Panc1 (cell line): ENCODE measurements at regions not wholly inside any gene's neighbourhood (a gene's known extent, or its start where the extent isn't known, plus 50 kb on each side); places are given as distances from the start of the nearest gene placed in this dataset.

ENCODE experiments used
- ATAC-seq: fragments of 200-7000 bp; cut with Tn5 transposase; 2 replicates; pipeline ENCODE4 v1.9.1; 2020; ENCODE audit warnings: mild to moderate bottlenecking, moderate library complexity
- BruUV-seq: library from RNA; stranded (reverse); fragments of 400-500 nt; replicated peaks from 2 replicates; lab custom pipeline; 2021; lab: Mats Ljungman, UMichigan
- CTCF ChIA-PET: fragments of 300-600 bp; sonication (Branson Sonifier 250); formaldehyde crosslinking; loops from one replicate; lab custom pipeline; 2022; ENCODE audit warnings: antibody characterized with exemption; lab: Charles Lee
- POLR2A ChIA-PET: fragments of 300-600 bp; sonication (Branson Sonifier 250); formaldehyde crosslinking; loops from one replicate; lab custom pipeline; 2022; ENCODE audit warnings: antibody characterized with exemption; lab: Charles Lee
- DNase-seq: peaks from one replicate; pipeline ENCODE4 v3.0.0-alpha.2; 2010; ENCODE audit warnings: low read depth, low spot score
- H3K27ac ChIP-seq: 2 replicates; pipeline ENCODE4 v1.5.1; 2011; ENCODE audit warnings: mild to moderate bottlenecking, low read length, inconsistent platforms
- H3K27me3 ChIP-seq: fragments of 200-500 bp; sonication (Bioruptor generic); 2 replicates; pipeline ENCODE4 v1.6.0; 2014; ENCODE audit warnings: low read length, inconsistent platforms; ENCODE audit not compliant: control insufficient read depth, insufficient read depth
- H3K36me3 ChIP-seq: fragments of 200-500 bp; sonication (Bioruptor generic); 2 replicates; pipeline ENCODE4 v1.5.1; 2014; ENCODE audit warnings: inconsistent platforms, mild to moderate bottlenecking, low read length, moderate library complexity; ENCODE audit not compliant: control insufficient read depth, insufficient read depth
- H3K4me1 ChIP-seq: 2 replicates; pipeline ENCODE4 v1.5.1; 2011; ENCODE audit warnings: inconsistent platforms, mild to moderate bottlenecking, low read length, moderate library complexity; ENCODE audit not compliant: control insufficient read depth, insufficient read depth
- H3K4me3 ChIP-seq, 2 experiments: 2 replicates each; pipeline ENCODE4 v1.5.1; 2011 to 2012; ENCODE audit warnings: low read depth in 2 of 2, low read length in 2 of 2, mild to moderate bottlenecking in 2 of 2, inconsistent platforms in 1 of 2, moderate library complexity in 1 of 2
- H3K9me3 ChIP-seq: fragments of 200-500 bp; sonication (Bioruptor generic); 2 replicates; pipeline ENCODE4 v1.5.1; 2014; ENCODE audit warnings: low read depth, mild to moderate bottlenecking, inconsistent platforms, low read length, moderate library complexity; ENCODE audit not compliant: control insufficient read depth, insufficient read depth
- CTCF ChIP-seq: fragments of 450-650 bp; IDR thresholded peaks from 2 replicates; pipeline ENCODE4 v1.5.1; 2017; ENCODE audit warnings: mild to moderate bottlenecking
- POLR2AphosphoS5 ChIP-seq: IDR thresholded peaks from 2 replicates; pipeline ENCODE4 v1.6.1; 2012; ENCODE audit warnings: mild to moderate bottlenecking, low read depth, low read length, moderate library complexity
- REST ChIP-seq, 2 experiments: IDR thresholded peaks; 2 replicates each; pipeline ENCODE4 v1.6.1; 2011 to 2012; ENCODE audit warnings: low read depth in 2 of 2, control low read depth in 1 of 2, low read length in 1 of 2, mild to moderate bottlenecking in 1 of 2, moderate library complexity in 1 of 2; ENCODE audit not compliant: insufficient read depth in 1 of 2
- SIN3A ChIP-seq: IDR thresholded peaks from 2 replicates; pipeline ENCODE4 v1.6.1; 2012; ENCODE audit warnings: low read depth, mild to moderate bottlenecking, low read length, moderate library complexity, borderline replicate concordance; ENCODE audit not compliant: insufficient read depth
- TCF7L2 ChIP-seq: IDR thresholded peaks from 2 replicates; pipeline ENCODE4 v1.6.1; 2011; ENCODE audit warnings: mild to moderate bottlenecking, low read depth, low read length, inconsistent platforms
- in situ Hi-C: cut with HindIII; loops from 2 replicates; pipeline ENCODE4 v1.10.0; 2016; ENCODE audit warnings: low sequenced_read_pairs, low pct_unique_long_range_greater_than_20kb
- intact Hi-C: fragments of 100-400 bp; cut with micrococcal nuclease; formaldehyde crosslinking; loops from one replicate; pipeline ENCODE4 v1.10.0; 2022; ENCODE audit not compliant: unreplicated experiment

- Histone ChIP-seq H3K27ac (no peak overlapping the region), H3K27me3 (no peaks in the 10 kb centered on the region), H3K4me3 (no peak overlapping the region), H3K4me1 (no peaks in the 10 kb centered on the region), H3K9me3 (no peaks in the 10 kb centered on the region), H3K36me3 (no peaks in the 10 kb centered on the region)
- CTCF ChIA-PET: no interaction called here
- in situ Hi-C loops (no loop called here), intact Hi-C loops (no loop called here)
- POLR2A ChIA-PET: no interaction called here
- BruUV-seq: no TSS peak
- TF ChIP-seq POLR2AphosphoS5 (no peak), REST (IDR thresholded peaks at IDR 0.05; ENCODE audit: insufficient read depth in 1 of 2, low read depth in 2 of 2, low read length in 1 of 2) (no peak), CTCF (no peak)
- ATAC-seq (no peak), DNase-seq (no peak)
These were observed 556.8 kb upstream of the PCDH10 start for GRCh38 chr4:132592340-132592739.

GRCh38 chr4:132592850-132593249, 556.2 kb upstream of the PCDH10 start:
- POLR2A ChIA-PET: no interaction called here
- Histone ChIP-seq H3K9me3 (no peaks in the 10 kb centered on the region), H3K36me3 (no peaks in the 10 kb centered on the region), H3K27me3 (no peaks in the 10 kb centered on the region), H3K27ac (no peak overlapping the region), H3K4me3 (no peak overlapping the region), H3K4me1 (no peaks in the 10 kb centered on the region)
- CTCF ChIA-PET: no interaction called here
- DNase-seq (no peak), ATAC-seq (no peak)
- BruUV-seq: no TSS peak
- intact Hi-C loops (no loop called here), in situ Hi-C loops (no loop called here)
- TF ChIP-seq SIN3A (no peak), CTCF (no peak), POLR2AphosphoS5 (no peak), REST (IDR thresholded peaks at IDR 0.05; ENCODE audit: insufficient read depth in 1 of 2, low read depth in 2 of 2, low read length in 1 of 2) (no peak), TCF7L2 (no peak)
